Loucy (cell line): ENCODE measurements at regions not wholly inside any gene's neighbourhood (a gene's known extent, or its start where the extent isn't known, plus 50 kb on each side); places are given as distances from the start of the nearest gene placed in this dataset.

ENCODE experiments used
- H2AFZ ChIP-seq: fragments of 200-600 bp; sonication (generic); 2 replicates; pipeline ENCODE4 v1.6.0; 2016; ENCODE audit warnings: antibody characterized with exemption, mild to moderate bottlenecking, low read length, moderate library complexity
- H3F3A ChIP-seq: fragments of 200-600 bp; 2 replicates; pipeline ENCODE4 v1.6.0; 2016; ENCODE audit warnings: antibody characterized with exemption, low read depth, mild to moderate bottlenecking
- H3K27me3 ChIP-seq: fragments of 200-600 bp; sonication (generic); 2 replicates; pipeline ENCODE4 v1.6.1; 2014; ENCODE audit warnings: low read length, mild to moderate bottlenecking; ENCODE audit not compliant: insufficient read depth, poor library complexity, severe bottlenecking
- H3K36me3 ChIP-seq: fragments of 200-600 bp; sonication (generic); 2 replicates; pipeline ENCODE4 v1.6.1; 2016; ENCODE audit warnings: low read length; ENCODE audit not compliant: insufficient read depth
- H3K4me1 ChIP-seq: fragments of 200-600 bp; sonication (generic); 2 replicates; pipeline ENCODE4 v1.5.1; 2014; ENCODE audit warnings: low read length, mild to moderate bottlenecking; ENCODE audit not compliant: insufficient read depth, poor library complexity, severe bottlenecking
- H3K4me2 ChIP-seq: fragments of 200-600 bp; sonication (generic); 2 replicates; pipeline ENCODE4 v1.6.0; 2014; ENCODE audit warnings: antibody characterized with exemption, low read length, low read depth, mild to moderate bottlenecking; ENCODE audit not compliant: poor library complexity, severe bottlenecking
- H3K4me3 ChIP-seq: fragments of 200-600 bp; sonication (generic); 2 replicates; pipeline ENCODE4 v1.5.1; 2014; ENCODE audit warnings: low read length, mild to moderate bottlenecking, mixed read lengths; ENCODE audit not compliant: poor library complexity, severe bottlenecking
- H3K79me2 ChIP-seq: fragments of 200-600 bp; sonication (generic); 2 replicates; pipeline ENCODE4 v1.6.1; 2014; ENCODE audit warnings: low read length; ENCODE audit not compliant: insufficient read depth
- H3K9ac ChIP-seq: fragments of 200-600 bp; sonication (generic); 2 replicates; pipeline ENCODE4 v1.6.0; 2014; ENCODE audit warnings: mild to moderate bottlenecking, low read depth, low read length, moderate library complexity; ENCODE audit not compliant: poor library complexity, severe bottlenecking
- H3K9me2 ChIP-seq: fragments of 200-600 bp; sonication (generic); replicated peaks from 2 replicates; pipeline ENCODE4 v1.6.1; 2016; ENCODE audit warnings: low read depth, low read length, mixed read lengths
- H3K9me3 ChIP-seq: fragments of 200-600 bp; sonication (generic); 2 replicates; pipeline ENCODE4 v1.6.1; 2014; ENCODE audit warnings: mild to moderate bottlenecking, antibody characterized with exemption, low read length, low read depth; ENCODE audit not compliant: insufficient read depth
- H4K20me1 ChIP-seq: fragments of 200-600 bp; sonication (generic); 2 replicates; pipeline ENCODE4 v1.6.0; 2014; ENCODE audit warnings: antibody characterized with exemption, low read length, mild to moderate bottlenecking; ENCODE audit not compliant: insufficient read depth, poor library complexity, severe bottlenecking
- CTCF ChIP-seq: fragments of 200-600 bp; sonication (generic); conservative IDR thresholded peaks from 2 replicates; pipeline ENCODE4 v1.5.1; 2014; ENCODE audit warnings: mild to moderate bottlenecking, antibody characterized with exemption, low read length
- EZH2phosphoT487 ChIP-seq: fragments of 200-600 bp; IDR thresholded peaks from 2 replicates; pipeline ENCODE4 v1.6.1; 2018; ENCODE audit warnings: antibody characterized with exemption, mild to moderate bottlenecking, moderate library complexity, borderline replicate concordance

- no peak overlapping the region for H2AFZ ChIP-seq
These were observed 598.4 kb upstream of the MARCKS start for GRCh38 chr6:113258771-113259170.

GRCh38 chr6:113271437-113271836 lies 585.7 kb upstream of the MARCKS start:
- Histone ChIP-seq H3K9ac (no peak overlapping the region), H2AFZ (no peak overlapping the region), H3K36me3 (no peaks in the 10 kb centered on the region), H3K4me3 (no peak overlapping the region), H3K27me3 (no peaks in the 10 kb centered on the region), H3F3A (no peaks in the 10 kb centered on the region), H3K4me2 (no peak overlapping the region), H3K79me2 (no peaks in the 10 kb centered on the region), H3K9me2 (no peaks in the 10 kb centered on the region), H3K9me3 (peaks cover 7% of the 10 kb centered on the region; the same call in 1 of the 2 replicates), H4K20me1 (no peaks in the 10 kb centered on the region), H3K4me1 (no peaks in the 10 kb centered on the region)
- no peak for TF ChIP-seq EZH2phosphoT487

More at GRCh38 chr6:113258771-113259170, 598.4 kb upstream of the MARCKS start:
- no peaks in the 10 kb centered on the region for H3K27me3 ChIP-seq
- H3K4me2 ChIP-seq = no peak overlapping the region
- no peak overlapping the region for H3K9ac ChIP-seq
- no peak for TF ChIP-seq CTCF
- no peak for TF ChIP-seq EZH2phosphoT487
- no peaks in the 10 kb centered on the region for H3F3A ChIP-seq
- no peaks in the 10 kb centered on the region for H3K79me2 ChIP-seq
- no peak overlapping the region for H3K4me3 ChIP-seq
- H3K9me2 ChIP-seq = no peaks in the 10 kb centered on the region
- H3K36me3 ChIP-seq = no peaks in the 10 kb centered on the region
- no peaks in the 10 kb centered on the region for H3K4me1 ChIP-seq
- no peaks in the 10 kb centered on the region; the same call in 1 of the 2 replicates for H3K9me3 ChIP-seq
- H4K20me1 ChIP-seq = no peaks in the 10 kb centered on the region

GRCh38 chr6:113276601-113277000 lies 580.5 kb upstream of the MARCKS start:
- Histone ChIP-seq H3K9me2 (no peaks in the 10 kb centered on the region), H2AFZ (no peak overlapping the region), H4K20me1 (no peaks in the 10 kb centered on the region), H3K9me3 (no peaks in the 10 kb centered on the region), H3K4me2 (no peak overlapping the region), H3F3A (no peaks in the 10 kb centered on the region), H3K36me3 (no peaks in the 10 kb centered on the region), H3K9ac (no peak overlapping the region), H3K4me1 (no peaks in the 10 kb centered on the region), H3K4me3 (no peak overlapping the region), H3K79me2 (no peaks in the 10 kb centered on the region), H3K27me3 (no peaks in the 10 kb centered on the region)
- TF ChIP-seq EZH2phosphoT487 = no peak
- no peak for TF ChIP-seq CTCF

- no peaks in the 10 kb centered on the region for H3K4me1 ChIP-seq
- H3K27me3 ChIP-seq = no peaks in the 10 kb centered on the region
- H3K4me3 ChIP-seq = no peak overlapping the region
- no peak overlapping the region for H2AFZ ChIP-seq
- H4K20me1 ChIP-seq = no peaks in the 10 kb centered on the region
- TF ChIP-seq EZH2phosphoT487 (no peak), CTCF (no peak)
- no peaks in the 10 kb centered on the region for H3F3A ChIP-seq
- no peaks in the 10 kb centered on the region for H3K79me2 ChIP-seq
- H3K4me2 ChIP-seq = no peak overlapping the region
- no peaks in the 10 kb centered on the region for H3K36me3 ChIP-seq
- no peaks in the 10 kb centered on the region for H3K9me2 ChIP-seq
- H3K9ac ChIP-seq = no peak overlapping the region
- no peaks in the 10 kb centered on the region for H3K9me3 ChIP-seq
These were observed 580.0 kb upstream of the MARCKS start for GRCh38 chr6:113277111-113277510.
